IPS-15b (cell line): ENCODE measurements at regions not wholly inside any gene's neighbourhood (a gene's known extent, or its start where the extent isn't known, plus 50 kb on each side); places are given as distances from the start of the nearest gene placed in this dataset.

Source experiments
- H3K27me3 ChIP-seq: one replicate; pipeline ENCODE4 v1.6.1; 2013; ENCODE audit warnings: low read length; ENCODE audit not compliant: control insufficient read depth, insufficient read depth
- H3K36me3 ChIP-seq: one replicate; pipeline ENCODE4 v1.6.1; 2013; ENCODE audit warnings: low read length; ENCODE audit not compliant: control insufficient read depth, insufficient read depth
- H3K4me1 ChIP-seq: one replicate; pipeline ENCODE4 v1.6.1; 2013; ENCODE audit warnings: mild to moderate bottlenecking, low read length; ENCODE audit not compliant: control insufficient read depth, insufficient read depth
- H3K4me3 ChIP-seq: one replicate; pipeline ENCODE4 v1.5.1; 2013; ENCODE audit warnings: low read depth, low read length
- H3K9ac ChIP-seq: one replicate; pipeline ENCODE4 v1.6.1; 2013; ENCODE audit warnings: low read depth, mild to moderate bottlenecking, low read length
- H3K9me3 ChIP-seq: one replicate; pipeline ENCODE4 v1.6.1; 2013; ENCODE audit warnings: mild to moderate bottlenecking, low read length; ENCODE audit not compliant: control insufficient read depth, insufficient read depth

DNA sequence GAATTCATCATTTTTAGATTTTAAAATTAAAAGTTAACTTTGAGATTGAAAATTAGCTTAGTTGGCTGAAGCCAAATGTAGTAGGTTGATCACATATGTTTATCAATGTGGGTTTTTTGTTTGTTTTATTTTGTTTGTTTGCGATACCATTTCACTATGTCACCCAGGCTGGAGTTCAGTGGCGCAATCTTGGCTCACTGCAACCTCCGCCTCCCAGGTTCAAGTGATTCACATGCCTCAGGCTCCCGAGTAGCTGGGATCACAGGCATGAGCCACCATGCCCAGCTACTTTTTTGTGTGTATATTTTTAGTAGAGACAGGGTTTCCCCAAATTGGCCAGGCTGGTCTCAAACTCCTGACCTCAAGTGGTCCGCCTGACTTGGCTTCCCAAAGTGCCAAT, 665.7 kb upstream of the SLC10A2 start:
- Histone ChIP-seq H3K9me3 (no peaks in the 10 kb centered on the region), H3K9ac (no peak overlapping the region), H3K4me1 (no peaks in the 10 kb centered on the region), H3K36me3 (no peaks in the 10 kb centered on the region), H3K4me3 (no peak overlapping the region), H3K27me3 (no peaks in the 10 kb centered on the region)

- Histone ChIP-seq H3K27me3 (no peaks in the 10 kb centered on the region), H3K36me3 (no peaks in the 10 kb centered on the region), H3K9me3 (no peaks in the 10 kb centered on the region), H3K9ac (no peak overlapping the region), H3K4me1 (no peaks in the 10 kb centered on the region), H3K4me3 (no peak overlapping the region)
These were observed 664.2 kb upstream of the SLC10A2 start for GRCh38 chr13:103730407-103730806.

GRCh38 chr13:103726808-103727207, 660.6 kb upstream of the SLC10A2 start:
- Histone ChIP-seq H3K4me3 (no peak overlapping the region), H3K9ac (no peak overlapping the region), H3K36me3 (no peaks in the 10 kb centered on the region), H3K27me3 (no peaks in the 10 kb centered on the region), H3K4me1 (no peaks in the 10 kb centered on the region), H3K9me3 (no peaks in the 10 kb centered on the region)

- Histone ChIP-seq H3K4me3 (no peak overlapping the region), H3K27me3 (no peaks in the 10 kb centered on the region), H3K4me1 (no peaks in the 10 kb centered on the region), H3K36me3 (no peaks in the 10 kb centered on the region), H3K9ac (no peak overlapping the region), H3K9me3 (no peaks in the 10 kb centered on the region)
These were observed 650.5 kb upstream of the SLC10A2 start for GRCh38 chr13:103716718-103717117.

DNA sequence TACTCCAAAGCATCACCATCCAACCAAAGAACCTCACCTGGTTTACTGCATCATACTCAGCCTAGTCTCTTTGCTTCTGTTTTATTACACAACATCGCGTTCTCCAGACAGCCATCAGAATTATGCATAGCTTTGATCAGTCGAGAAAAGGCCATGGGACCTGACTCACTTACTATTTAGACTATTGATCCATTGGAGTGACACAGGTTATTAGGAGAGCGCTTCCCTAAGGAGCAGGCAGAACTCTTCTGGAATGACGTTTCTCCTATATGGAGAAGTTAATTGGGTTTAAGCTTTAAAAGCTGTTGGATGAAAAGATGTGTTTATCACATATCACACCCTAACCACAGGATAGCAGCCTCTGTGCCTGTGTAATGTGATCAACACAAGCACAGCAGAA, 649.1 kb upstream of the SLC10A2 start:
- Histone ChIP-seq H3K4me3 (no peak overlapping the region), H3K36me3 (no peaks in the 10 kb centered on the region), H3K9me3 (no peaks in the 10 kb centered on the region), H3K4me1 (no peaks in the 10 kb centered on the region), H3K9ac (no peak overlapping the region), H3K27me3 (no peaks in the 10 kb centered on the region)

DNA sequence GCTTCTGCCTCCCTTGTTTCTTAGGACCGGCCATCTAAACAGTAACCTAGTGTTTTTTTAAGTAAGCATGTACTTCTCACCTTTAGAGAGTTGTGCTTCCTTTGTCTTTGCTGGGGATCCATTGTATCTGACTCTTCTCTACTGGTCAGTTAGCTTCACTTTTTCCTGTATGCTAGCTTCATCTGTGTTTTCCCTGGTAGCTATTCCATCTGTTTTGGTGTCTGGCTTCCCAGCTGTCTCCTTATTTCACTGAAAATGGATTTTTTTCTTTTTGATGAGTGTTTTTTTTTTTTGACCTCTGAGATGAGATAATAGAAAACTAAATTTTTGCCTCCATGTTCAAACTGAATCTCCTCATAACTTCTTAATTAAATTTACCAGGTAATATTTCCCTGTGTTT, 637.0 kb upstream of the SLC10A2 start:
- H3K4me3 ChIP-seq: no peak overlapping the region
- no peaks in the 10 kb centered on the region for H3K9me3 ChIP-seq
- no peaks in the 10 kb centered on the region for H3K27me3 ChIP-seq
- no peak overlapping the region for H3K9ac ChIP-seq
- H3K4me1 ChIP-seq: no peaks in the 10 kb centered on the region
- H3K36me3 ChIP-seq: no peaks in the 10 kb centered on the region

DNA sequence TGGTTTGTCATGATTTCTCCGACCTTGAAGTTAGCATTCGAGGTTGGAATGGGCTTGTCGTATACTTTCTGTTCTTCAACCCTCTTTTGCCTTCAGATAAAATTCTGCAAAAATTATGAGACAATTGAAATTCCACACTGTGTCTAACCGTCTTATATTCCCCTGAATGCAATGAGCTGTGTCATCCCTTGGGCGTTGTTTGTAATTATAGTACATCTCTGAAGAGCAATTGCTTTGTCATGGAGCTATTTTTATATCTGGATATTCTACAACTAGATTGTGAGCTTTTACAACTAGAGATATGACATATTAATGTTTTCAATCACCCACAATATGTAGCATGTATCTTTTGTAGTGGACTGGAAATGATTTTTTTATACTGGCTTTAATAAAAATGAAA, 631.8 kb upstream of the SLC10A2 start:
- Histone ChIP-seq H3K4me1 (peaks cover 3% of the 10 kb centered on the region), H3K4me3 (no peak overlapping the region), H3K27me3 (no peaks in the 10 kb centered on the region), H3K9ac (no peak overlapping the region), H3K36me3 (no peaks in the 10 kb centered on the region), H3K9me3 (no peaks in the 10 kb centered on the region)

- H3K9me3 ChIP-seq: no peaks in the 10 kb centered on the region
- H3K4me3 ChIP-seq: no peak overlapping the region
- H3K36me3 ChIP-seq: no peaks in the 10 kb centered on the region
- H3K4me1 ChIP-seq: peaks cover 3% of the 10 kb centered on the region
- no peaks in the 10 kb centered on the region for H3K27me3 ChIP-seq
- H3K9ac ChIP-seq: no peak overlapping the region
These were observed 629.1 kb upstream of the SLC10A2 start for GRCh38 chr13:103695320-103695719.

GRCh38 chr13:103694471-103694870, 628.3 kb upstream of the SLC10A2 start:
- no peaks in the 10 kb centered on the region for H3K36me3 ChIP-seq
- no peaks in the 10 kb centered on the region for H3K9me3 ChIP-seq
- H3K9ac ChIP-seq: no peak overlapping the region
- H3K4me1 ChIP-seq: peaks cover 3% of the 10 kb centered on the region
- H3K4me3 ChIP-seq: no peak overlapping the region
- H3K27me3 ChIP-seq: no peaks in the 10 kb centered on the region

DNA sequence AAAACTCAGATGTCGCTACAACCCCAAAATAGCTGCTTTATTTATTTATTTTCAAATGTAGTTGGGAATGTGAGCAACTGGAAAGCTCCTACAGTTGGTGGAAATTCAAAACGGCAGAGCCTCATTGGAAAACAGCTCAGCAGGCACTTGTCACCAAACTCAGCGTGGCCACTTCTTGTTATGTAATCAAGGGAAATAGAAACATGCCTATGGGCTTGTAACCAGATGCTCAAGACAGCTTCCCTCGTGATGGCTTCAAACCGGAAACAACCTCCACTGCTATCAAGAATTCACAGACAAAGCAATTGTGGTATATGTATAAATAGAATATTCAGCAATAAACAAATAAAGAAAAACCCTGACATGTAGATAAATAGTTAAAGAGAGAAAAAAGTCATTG, 627.8 kb upstream of the SLC10A2 start:
- no peaks in the 10 kb centered on the region for H3K36me3 ChIP-seq
- H3K9ac ChIP-seq: no peak overlapping the region
- peaks cover 3% of the 10 kb centered on the region for H3K4me1 ChIP-seq
- H3K27me3 ChIP-seq: no peaks in the 10 kb centered on the region
- H3K9me3 ChIP-seq: no peaks in the 10 kb centered on the region
- no peak overlapping the region for H3K4me3 ChIP-seq

GRCh38 chr13:103692442-103692841, 626.2 kb upstream of the SLC10A2 start:
- H3K4me3 ChIP-seq: no peak overlapping the region
- H3K36me3 ChIP-seq: no peaks in the 10 kb centered on the region
- H3K9ac ChIP-seq: no peak overlapping the region
- no peaks in the 10 kb centered on the region for H3K27me3 ChIP-seq
- no peaks in the 10 kb centered on the region for H3K9me3 ChIP-seq
- H3K4me1 ChIP-seq: peaks cover 3% of the 10 kb centered on the region

GRCh38 chr13:103676329-103676728, 610.1 kb upstream of the SLC10A2 start:
- Histone ChIP-seq H3K4me1 (no peaks in the 10 kb centered on the region), H3K9me3 (no peaks in the 10 kb centered on the region), H3K4me3 (no peak overlapping the region)

DNA sequence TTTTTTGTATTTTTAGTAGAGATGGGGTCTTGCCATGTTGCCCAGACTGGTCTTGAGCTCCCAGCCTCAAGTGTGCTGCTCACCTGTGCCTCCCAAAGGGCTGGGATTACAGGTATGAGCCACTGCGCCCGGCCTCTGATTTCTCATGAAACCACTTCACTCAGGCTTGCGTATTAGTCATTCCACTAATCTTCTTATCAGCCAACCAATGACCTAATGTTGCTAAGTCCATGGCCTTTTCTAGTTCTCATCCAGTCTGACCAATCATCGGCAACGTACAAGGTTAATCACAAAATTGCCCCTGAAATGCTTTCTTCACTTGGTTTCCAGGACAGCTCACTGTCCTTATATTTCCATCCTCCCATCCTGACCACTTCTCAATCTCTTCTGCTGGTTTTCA, 605.3 kb upstream of the SLC10A2 start:
- H3K36me3 ChIP-seq: no peaks in the 10 kb centered on the region
- H3K27me3 ChIP-seq: no peaks in the 10 kb centered on the region
- H3K9me3 ChIP-seq: no peaks in the 10 kb centered on the region
- H3K4me3 ChIP-seq: no peak overlapping the region
- H3K4me1 ChIP-seq: no peaks in the 10 kb centered on the region
- no peak overlapping the region for H3K9ac ChIP-seq

More at GRCh38 chr13:103676329-103676728, 610.1 kb upstream of the SLC10A2 start:
- Histone ChIP-seq H3K9ac (no peak overlapping the region), H3K36me3 (no peaks in the 10 kb centered on the region), H3K27me3 (no peaks in the 10 kb centered on the region)
